Putamen (tissue), 1 donor: ENCODE measurements at regions not wholly inside any gene's neighbourhood (a gene's known extent, or its start where the extent isn't known, plus 50 kb on each side); places are given as distances from the start of the nearest gene placed in this dataset.

Experiments used
- DNase-seq: peaks from one replicate; pipeline ENCODE4 v3.0.0-alpha.2; 2016; ENCODE audit warnings: low spot score

GRCh38 chr13:74794582-74794981 is 660.4 kb upstream of the KLF12 start:
- DNase-seq, result no peak

GRCh38 chr13:74794147-74794546 is 659.9 kb upstream of the KLF12 start:
- DNase-seq, result no peak

DNA sequence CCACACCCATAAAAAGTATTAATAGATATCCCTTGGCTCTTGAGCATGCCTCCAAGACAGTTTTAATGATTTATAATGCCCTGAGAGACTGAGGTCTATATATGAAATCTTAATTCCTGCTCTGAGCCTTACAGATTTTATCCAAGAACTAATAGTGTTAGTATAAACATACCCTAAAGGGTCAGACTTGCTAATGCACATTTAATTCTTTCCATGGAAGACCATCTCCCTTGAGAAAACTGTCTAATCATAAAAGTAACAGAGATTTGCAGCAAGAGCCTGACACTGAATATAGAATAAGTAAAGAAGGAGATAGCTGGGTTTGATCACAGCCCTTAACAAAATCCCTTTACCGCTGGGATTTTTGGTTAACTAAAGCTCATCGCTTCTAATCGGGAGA is 650.8 kb upstream of the KLF12 start:
- no peak for DNase-seq

- DNase-seq, result no peak
Observed at GRCh38 chr13:74778946-74779345, 644.7 kb upstream of the KLF12 start.

GRCh38 chr13:74778087-74778486 is 643.9 kb upstream of the KLF12 start:
- DNase-seq, result no peak

DNA sequence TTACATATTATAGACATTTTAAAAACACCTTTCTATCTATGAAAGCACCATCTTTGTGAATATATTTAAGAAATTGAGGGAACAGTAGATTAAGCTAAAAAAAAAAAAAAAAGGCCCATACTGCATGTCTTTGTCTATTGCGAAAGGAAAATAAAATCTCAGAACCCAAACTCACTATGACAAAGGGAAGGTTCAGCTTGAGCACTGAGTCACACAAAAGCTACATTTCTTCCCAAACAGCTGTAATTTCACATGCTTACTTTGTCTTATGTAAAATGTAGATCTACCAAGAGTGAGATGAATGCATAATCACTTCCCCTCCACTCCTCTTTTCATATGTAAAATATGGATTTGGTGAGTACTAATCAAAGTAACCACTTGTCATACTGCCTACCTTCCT is 640.1 kb upstream of the KLF12 start:
- no peak for DNase-seq

DNA sequence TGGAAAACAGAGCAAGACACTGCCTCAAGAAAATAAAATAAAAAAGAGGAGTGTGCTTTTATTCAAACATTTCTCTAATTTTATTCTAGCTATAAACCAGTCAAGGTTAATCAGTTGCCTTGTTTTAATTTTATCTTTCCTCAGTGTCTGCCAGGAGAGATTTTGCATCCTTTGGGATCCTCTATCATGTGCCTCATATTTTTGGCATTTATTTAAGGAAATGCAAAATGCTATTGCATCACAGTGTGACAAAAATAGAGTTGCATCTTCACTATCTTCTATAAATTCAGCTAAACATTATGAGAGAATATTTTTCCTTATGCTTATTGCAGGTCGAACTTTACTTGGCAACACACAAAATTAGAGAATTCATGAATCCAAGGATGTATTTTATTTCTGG is 639.0 kb upstream of the KLF12 start:
- DNase-seq, result no peak

DNA sequence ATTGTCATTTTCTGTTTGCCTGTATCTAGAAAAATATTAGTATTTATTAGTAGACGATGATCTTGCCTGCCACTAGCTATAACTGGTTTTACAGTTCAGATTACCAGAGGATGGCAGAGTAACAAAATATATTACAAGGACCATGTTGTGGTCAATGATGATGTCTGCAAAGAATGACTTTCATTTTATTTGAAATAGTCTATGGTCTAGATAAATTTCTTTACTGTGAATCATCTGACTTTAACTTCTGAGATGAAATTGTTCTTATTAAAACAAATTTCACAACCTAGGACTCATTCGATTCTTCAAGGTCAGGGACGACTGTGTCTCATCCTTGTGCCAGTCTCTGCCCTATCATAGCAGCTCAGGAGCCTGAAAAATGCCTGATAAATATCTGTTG is 637.8 kb upstream of the KLF12 start:
- no peak for DNase-seq

DNA sequence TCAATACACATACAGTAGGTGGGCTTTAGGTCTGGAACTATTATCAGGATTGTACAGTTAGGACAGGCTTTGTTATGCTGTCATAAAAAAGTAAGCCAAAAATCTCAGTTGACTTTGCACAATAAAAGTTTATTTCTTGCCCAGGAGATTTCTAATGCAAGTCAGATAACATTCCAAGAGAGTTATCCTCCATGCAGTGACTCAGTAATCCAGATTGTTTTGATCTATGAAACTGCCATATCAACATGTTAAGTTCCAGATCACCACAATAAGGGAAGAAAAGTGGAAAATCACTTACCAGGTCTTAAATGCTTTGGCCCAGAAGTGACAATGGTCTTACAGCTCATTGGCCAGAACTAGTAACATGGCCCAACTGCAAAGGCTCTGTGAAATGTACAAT is 636.2 kb upstream of the KLF12 start:
- no peak for DNase-seq

GRCh38 chr13:74769333-74769732 is 635.1 kb upstream of the KLF12 start:
- DNase-seq, result no peak

DNA sequence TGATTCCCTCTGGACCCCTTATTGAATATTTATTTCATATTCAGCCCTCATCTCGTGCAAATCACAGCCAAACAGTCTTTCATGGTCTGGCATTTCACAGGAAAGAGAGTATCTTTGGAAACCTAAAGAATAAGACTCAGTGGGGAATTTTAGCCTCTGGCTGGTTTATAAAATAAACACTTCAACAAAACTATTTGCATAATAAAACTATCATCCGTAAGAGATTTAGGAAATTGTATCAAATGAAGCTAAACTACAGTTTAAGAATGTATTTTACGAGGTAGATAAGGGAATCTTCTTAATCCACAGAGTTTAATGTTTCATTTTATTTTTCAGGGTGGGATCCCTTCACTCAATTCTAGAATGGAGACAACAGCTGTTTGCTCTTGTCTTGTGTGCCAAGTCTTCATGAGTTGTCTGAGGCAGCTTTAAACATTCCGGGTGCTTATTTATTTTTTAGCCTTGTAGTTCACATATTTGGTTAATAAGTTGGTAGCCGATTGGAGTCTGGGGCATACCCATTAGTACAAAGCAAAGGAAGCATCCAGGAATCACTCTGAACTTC is 634.4 kb upstream of the KLF12 start:
- DNase-seq, result no peak

DNA sequence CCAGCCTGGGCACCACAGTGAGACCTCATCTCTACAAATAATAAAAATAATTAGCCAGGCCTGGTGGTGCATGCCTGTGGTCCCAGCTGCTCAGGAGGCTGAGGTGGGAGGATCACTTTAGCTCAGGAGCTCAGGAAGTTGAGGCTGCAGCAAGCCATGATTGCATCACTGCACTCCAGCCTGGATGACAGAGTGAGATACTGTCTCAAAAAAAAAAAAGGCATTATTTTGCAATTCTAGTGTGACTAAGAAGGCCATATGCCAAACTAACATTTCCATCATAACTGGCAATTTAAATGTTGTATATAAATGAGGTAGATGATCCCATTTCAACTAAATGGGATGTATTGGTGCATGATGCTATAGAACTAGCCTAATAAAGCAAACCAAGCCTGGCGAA is 632.8 kb upstream of the KLF12 start:
- DNase-seq, result no peak

GRCh38 chr13:74765955-74766354 is 631.8 kb upstream of the KLF12 start:
- no peak for DNase-seq

DNA sequence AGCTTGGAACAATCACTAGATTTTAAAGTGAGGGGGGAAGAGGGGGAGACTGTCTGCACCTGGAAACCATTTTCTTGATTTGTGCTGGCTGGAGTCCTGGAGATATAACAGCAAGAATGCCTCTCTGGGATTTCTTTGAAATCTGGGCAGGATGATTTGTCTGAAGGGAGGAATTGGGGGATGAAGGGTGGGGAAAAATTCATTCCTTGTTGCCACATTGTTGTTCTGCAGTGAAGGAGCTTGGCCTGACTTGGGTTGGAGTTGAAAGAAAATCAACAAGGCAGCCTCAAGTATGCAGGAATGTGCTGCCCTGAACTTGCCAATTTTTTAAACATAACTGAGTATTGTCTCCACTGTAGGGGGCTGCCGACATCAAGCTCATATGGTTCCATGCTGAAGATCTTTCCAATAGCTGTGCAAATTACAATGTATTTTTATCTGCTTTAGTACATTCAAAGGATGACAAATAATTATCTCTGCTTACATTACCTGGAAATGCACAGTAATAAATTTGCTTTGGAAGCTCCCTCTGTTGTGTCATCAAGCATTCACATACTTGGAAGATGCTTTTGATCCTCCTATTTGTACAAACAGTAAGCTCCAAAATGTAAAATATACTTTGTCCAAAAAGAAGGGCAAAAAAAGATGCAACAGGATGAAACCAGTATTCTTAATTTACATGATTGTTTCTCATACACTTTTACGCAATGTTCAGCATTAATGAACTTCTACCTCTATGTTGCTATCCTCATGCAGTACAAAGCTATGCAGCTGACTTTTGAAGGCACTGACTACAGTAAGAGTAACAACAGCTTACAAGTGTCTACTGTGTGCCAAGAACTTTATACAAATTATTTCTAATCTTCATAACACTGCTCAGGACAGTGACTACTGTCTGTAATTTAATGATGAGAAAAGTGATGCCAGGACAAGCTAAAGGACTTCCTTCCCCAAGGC is 627.9 kb upstream of the KLF12 start:
- no peak for DNase-seq

GRCh38 chr13:74758188-74758587 is 624.0 kb upstream of the KLF12 start:
- DNase-seq, result no peak

DNA sequence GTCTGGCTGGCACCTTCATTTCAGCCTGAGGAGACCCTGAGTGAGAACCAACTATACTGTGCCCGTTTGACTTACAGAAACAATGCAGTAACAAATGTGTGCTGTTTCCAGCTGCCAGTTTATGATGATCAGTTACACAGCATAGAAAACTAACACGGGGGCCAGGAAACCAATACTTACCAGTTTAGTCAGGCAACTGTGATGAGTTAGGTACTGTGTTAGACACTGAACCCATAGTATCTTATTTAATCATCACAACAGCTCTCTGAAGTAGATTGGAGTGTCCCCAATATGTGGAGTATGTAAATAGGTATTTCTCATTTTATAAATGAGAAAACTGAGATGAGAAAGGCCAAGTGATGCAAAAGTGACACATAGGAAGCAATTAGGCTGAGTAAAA is 620.9 kb upstream of the KLF12 start:
- DNase-seq, result no peak

- DNase-seq, result no peak
Observed at GRCh38 chr13:74751739-74752138, 617.5 kb upstream of the KLF12 start.

GRCh38 chr13:74747186-74747955 is 613.2 kb upstream of the KLF12 start:
- DNase-seq, result no peak

GRCh38 chr13:74743992-74744391 is 609.8 kb upstream of the KLF12 start:
- no peak for DNase-seq

GRCh38 chr13:74741732-74742131 is 607.5 kb upstream of the KLF12 start:
- DNase-seq, result no peak

DNA sequence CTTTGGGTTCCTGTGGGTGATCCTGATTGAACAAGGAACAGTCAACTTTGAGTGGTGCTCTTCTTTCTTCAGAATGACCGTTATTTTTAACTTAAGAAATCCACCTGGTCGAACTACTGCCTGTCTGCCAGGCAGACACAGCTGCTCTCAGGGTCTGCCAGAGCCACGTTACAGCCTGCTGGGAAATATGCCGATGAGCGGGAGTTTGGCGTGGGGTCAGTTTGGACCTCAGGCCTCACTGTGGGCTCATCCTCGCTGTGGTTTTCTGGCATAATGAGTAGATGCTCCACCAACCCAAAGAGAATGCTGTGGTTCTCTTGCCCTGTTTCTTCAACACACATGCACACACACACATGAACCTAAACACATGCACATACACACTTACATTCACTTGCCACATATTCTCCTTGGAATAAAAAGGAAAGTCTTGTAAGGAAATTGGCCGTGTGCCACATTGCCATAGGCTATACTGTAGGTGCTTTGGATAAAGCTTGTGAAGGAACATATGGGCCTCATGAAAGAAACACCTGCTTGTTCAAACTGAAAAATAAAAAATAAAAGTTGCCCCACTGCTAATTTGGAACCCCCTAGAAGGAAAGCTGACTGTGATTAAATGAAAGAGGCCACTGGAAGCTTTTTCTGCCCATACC is 598.7 kb upstream of the KLF12 start:
- no peak for DNase-seq

- DNase-seq, result no peak
Observed at GRCh38 chr13:74731731-74732130, 597.5 kb upstream of the KLF12 start.
